HG02610 (cell line): ENCODE measurements at regions not wholly inside any gene's neighbourhood (a gene's known extent, or its start where the extent isn't known, plus 50 kb on each side); places are given as distances from the start of the nearest gene placed in this dataset.
"Not testable (repeated sequence)": the region's sequence is repeated elsewhere in the genome, so short reads cannot be mapped to it uniquely, and the experiment has no call there.

Experiments
- ATAC-seq: cut with Tn5 transposase; IDR thresholded peaks from one replicate; pipeline ENCODE4 v1.9.1; 2021; ENCODE audit warnings: mild to moderate bottlenecking, moderate library complexity; ENCODE audit not compliant: unreplicated experiment

DNA sequence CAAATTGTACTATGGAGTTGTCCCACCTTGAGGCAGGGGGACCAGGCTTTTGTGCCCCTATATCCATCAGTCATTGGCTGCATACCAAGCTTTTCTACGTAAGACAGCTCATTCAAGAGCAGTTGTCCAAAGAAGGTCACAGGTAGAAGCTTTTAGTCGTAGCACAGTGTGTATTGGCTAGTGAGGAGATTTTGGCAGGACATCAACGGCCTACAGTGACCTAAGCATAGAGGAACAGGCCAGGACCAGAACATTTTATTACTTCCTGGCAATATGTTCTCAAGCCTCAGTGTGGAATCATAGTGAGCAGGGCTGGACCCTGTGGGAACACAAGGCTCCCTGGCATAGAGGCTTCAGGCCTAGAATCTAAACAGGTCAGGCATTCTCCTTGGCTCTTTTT lies 105.4 kb upstream of the ANKRD28 start:
- ATAC-seq = no peak

DNA sequence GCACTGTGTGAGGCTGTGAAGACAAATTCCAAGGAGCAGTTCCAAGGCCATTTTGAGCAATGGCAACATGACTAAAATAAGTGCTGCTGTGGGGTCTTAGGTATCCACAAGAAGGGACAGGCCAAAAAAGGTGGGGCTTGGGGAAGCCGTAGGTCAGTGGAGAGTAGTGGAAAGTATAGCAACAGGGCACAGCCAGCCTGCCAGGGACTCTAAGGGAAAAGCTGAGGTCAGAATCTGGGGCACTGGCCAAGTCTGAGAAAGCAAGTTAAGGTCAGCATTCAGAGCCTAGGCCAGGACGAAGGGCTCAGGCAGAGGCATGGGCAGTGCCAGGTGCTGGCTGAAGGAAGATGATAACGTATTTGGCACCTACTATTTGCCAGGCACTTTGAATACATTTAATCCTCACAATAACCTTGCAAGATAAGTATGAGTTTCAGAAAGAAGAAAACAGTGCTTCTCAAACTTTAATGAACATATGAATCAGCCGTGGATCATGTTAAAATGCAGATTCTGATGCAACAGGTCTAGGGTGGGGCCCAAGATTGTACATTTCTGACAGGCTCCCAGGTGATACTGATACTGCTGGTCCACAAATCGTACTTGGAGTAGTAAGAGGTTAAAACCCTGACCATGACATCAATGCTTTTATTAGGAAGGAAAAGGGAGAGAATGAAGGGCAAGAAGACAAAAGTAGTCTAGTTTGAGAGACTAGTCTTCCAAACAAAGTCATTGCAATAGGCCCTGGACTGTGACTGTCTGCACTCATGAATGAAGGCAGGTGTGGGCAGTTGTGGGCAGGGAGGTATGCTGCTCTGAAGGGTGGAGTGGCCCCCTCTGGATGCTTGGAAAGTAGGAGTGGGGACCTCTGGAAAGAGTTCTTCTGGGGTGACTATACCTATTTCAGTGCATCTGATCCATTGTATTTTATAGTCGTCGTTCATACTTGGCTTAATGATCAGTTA lies 106.3 kb upstream of the ANKRD28 start:
- no peak for ATAC-seq

DNA sequence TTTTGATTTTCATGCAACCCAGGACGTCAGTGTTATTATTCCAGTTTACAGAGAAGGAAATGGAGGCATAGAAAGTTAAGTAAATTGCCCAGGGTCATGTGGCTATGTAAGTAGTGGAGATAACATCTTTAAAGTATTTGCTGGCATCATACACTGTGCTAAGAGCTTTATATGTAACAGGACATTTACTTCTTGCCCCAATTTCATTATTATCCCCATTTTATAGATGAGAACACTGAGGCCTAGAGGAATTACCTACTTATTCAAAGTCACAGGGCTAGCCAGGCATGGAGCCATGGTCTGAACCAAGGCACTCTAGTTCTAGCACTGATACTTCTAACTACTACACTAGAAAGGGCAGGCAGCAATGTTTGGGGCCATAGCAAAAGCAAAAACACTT lies 107.3 kb upstream of the ANKRD28 start:
- ATAC-seq = no peak

DNA sequence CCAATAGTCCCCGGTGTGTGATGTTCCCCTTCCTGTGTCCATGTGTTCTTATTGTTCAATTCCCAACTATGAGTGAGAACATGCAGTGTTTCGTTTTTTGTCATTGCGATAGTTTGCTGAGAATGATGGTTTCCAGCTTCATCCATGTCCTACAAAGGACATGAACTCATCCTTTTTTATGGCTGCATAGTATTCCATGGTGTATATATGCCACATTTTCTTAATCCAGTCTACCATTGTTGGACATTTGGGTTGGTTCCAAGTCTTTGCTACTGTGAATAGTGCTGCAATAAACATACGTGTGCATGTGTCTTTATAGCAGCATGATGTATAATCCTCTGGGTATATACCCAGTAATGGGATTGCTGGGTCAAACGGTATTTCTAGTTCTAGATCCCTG lies 109.6 kb upstream of the ANKRD28 start:
- ATAC-seq = not testable (repeated sequence)

DNA sequence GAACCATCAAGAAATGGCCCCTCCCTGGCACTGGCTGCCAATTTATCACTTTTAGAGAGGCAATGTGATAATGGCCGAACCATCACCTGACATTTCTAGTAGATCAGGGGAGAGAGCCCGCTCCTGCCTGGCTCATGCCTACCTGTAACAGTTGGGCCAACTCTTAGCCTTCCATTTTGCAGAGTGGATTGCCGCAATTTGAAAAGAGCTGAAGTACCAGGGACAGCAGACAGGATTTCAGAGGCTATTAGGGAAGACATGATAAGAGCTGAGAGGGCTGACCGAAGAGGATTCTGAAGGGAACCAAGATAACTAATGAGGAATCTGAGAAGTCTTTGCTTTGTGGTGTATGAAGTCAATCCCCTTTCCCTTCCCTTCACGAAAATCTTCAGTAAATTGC lies 121.2 kb upstream of the ANKRD28 start:
- no peak for ATAC-seq

DNA sequence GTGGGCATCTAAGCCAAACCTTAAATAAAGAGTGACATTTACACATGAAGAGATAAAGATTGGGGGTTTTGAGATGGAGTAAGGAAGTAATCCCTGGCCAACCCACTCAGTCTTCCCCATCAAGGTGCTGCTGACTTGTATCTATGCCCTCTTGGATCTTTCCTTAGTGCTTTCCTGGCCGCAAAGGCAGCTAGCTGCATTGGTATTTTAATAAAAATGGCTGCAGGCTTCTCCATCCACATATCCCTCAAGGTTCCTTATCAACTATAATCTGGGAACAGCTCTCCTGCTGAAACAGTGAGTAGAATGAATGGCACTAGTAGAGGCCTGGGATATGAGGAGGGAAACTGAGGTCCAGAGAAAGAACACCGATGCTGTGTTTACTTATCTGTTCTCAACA lies 122.2 kb upstream of the ANKRD28 start:
- no peak for ATAC-seq

DNA sequence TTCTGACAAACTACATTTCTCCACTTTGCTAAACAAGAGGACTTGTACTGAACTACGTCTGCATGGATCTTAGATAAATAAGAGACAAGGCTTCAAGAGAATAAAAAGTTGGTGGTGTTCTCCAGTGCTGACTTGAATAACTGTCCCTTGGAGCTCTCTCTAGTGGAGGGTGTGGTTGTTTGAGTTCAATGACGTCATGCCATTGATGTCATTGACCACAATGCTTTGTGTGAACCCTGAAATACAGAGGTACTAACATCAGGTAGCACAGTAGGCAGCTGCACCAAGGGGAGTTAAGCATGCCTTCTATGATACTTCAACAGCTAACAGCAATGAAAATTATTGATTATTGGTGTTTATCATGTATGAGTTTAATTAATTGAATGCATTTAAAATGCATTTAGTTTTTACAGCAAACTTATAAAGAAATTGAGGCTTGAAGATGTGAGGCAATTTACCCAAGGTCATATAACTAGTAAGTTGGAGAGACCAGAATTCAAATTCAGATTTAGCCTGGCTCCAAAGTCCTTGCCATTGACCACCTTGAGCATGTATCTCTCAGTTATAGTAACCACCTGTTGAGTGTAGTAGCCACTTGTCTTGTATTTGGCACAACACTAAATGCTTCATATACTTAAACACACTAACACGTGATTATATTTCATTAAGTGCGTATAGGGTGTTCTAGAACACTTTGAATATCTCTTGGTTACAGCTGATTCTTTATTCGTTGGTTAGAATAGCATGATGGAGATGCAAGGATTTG lies 126.0 kb upstream of the ANKRD28 start:
- ATAC-seq = no peak

DNA sequence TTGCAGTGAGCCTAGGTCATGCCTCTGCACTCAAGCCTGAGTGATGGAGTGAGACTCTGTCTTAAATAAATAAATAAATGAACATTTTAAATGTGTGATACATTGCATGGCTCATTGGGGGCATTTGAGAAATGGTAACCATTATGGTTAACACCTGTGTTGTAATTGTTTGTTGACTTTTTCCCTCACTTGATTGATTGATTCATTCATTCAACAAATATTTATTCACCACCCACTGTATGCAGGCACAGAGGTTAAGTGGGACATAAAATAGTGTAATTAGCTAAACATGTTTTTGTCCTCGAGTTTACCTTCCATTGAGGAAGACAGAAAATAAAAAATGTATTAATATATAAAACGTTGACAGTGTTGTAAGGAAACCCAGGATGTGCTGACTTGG lies 127.1 kb upstream of the ANKRD28 start:
- ATAC-seq = no peak

DNA sequence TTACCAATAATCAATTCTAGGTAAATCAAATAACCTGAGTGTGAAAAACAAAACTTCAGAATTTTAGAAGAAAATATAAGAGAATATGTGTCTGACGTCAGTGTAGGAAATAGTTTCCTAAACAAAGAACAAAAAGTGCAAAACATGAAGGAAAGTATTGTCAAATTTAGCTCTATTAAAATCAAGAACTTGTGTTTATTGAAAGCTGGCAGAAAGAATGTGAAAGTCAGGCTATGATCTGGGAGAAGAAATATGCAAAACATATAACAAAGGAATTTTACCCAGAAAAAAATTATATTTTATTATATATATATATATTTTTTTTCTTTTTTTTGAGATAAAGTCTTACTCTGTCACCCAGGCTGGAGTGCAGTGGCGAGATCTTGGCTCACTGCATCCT lies 129.1 kb upstream of the ANKRD28 start:
- no peak for ATAC-seq

DNA sequence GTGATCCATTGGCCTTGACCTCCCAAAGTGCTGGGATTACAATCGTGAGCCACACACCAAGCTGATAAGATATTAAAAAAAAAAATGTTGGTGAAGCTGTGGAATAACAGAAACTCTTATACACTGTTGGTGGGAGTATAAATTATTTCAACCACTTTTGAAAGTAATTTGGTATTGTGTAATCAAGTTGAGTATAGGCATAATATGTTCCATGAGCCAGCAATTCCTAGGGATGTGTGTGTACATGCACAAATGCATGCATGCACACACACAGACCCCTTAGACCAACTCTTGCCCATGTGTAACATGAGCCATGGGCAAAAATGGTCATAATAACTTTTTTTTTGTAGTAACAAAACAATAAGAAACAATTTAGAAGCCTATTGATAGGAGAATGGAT lies 130.2 kb upstream of the ANKRD28 start:
- ATAC-seq = no peak

DNA sequence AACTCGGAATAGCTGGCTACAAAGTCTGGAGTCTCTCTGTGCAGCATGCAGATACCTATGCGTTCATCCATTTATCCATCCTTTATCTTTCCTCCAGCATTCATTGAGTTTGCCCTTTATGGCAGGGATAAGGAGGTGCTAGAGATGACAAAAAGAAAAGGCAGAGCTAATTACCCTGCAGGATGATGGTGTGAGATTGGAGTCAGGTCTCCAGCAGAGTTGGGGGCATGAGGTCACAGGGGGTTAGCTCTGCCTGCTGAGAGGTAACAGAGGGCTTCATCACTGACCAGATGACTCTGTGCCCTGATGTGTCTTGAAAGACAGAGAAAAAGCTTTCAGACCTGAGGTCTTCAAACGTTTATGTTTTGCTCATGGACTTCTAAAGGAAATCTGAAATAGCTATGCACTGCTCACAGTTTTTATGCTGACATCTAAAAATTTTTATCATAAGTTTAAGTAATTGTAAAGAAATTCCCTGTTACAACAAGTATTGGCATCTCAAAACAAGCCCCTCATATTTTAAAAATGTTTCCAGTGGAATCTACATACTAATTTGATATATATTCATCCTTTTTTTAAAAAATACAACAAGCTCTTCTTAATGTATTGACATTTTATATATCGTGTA lies 132.3 kb upstream of the ANKRD28 start:
- no peak for ATAC-seq

DNA sequence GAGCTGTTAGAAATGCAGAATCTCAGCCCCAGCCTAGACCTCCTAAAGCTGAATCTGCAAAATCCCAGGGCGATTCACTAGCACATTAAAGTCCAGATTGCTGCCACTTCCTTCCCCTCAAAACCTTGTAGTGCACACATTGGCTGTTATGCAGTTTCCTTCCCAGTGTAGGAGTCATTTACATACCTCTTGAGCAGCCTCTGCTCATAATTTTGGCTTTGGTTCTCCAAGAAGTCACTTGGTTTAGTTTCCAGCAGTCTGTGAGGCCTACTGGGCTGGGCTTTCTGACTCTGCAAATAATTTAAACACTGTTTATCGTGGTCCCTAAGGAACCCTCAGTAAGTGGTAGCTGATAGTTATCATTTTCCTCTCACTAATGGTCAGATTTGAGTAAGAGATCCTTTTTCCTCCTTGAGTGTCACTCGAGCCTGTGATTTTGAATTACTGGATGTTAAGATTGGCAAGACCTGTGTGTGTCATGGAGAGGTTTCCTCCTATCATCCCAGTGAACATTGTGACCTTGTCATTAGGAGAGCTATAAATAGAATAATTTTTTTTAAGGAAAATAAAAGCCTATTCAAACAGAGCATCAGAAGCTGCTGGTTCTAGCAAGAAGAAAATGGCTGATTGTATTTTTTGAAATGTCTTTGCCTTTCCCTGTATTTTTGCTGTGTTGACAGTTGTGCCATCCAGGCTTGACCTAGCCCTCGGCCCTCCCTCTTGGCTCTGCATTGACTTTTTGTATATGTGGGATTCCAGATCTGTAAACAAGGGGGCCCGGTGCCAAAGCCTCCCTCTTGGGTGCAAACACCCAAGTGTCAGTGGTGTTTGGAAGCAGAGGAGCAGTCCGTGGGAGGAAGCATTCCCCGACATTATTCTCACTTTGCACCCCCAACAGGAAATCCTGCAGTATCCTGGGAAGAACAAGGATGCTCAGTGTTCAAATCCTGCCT lies 134.8 kb upstream of the ANKRD28 start:
- no peak for ATAC-seq

DNA sequence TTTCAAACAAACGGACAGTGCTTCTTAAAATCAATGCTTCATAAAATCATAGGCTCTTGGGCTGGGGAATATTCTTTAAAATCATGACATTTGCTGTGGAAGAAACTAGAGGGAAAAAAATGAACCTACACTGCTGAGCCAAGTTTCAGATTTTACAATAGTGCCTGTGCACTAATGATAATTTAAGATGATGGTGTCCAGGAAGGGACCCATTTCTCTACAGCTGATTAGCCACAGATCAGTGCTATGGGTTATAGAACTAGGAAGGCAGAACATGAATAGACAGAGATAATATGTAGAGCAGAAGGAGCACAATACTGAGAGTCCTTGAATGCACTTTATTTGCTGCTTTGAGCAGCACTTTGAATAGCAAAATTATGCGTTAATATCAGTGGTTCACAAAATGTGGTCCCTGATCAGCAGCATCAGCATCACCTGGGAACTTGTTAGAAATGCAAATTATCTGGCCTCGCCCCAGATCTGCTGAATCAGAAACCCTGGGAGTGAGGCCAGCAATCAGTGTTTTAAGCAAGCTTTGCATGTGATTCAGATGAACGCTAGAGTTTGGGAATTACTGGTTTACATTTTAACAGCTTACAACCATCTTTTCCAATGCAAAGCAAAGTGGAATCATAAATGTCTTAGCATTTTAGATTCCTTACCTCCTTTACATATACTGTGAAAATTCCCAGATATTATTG lies 135.8 kb upstream of the ANKRD28 start:
- ATAC-seq = no peak

DNA sequence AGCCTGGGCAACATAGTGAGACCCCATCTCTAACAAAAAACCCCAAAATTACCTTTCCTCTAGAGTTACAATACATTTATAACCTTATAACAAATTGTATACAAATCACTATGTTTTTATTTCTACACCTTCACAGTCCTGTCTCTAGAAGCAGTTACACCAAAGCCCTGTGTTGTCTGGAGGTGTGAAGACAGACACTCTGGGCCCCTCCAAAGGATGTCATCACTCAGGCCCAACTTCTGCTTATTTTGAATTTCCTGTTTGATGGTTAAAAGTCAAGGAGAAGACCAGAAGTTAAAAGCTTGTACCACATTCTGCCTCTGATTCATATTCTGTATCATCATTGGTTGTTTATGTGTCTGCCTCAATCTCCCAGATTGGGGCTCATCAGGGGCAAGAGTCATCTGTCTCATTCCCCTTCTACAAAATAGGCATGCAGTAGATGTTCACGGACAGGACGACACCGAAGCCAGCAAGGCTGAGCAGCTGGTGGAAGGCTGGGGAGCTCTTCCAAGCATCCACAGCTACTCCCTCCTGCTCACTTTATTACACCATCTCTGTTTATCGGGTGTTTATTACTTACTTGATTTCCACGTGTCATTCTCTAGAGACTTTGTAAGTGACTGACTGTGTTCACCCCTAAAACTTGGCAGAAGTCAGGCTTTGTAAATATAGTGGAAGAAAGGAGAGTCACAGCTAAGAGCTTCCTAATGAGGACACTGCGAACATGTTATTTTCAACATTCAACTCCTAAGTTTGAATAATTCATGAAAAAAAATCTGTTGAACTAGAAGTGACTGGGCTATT lies 136.8 kb upstream of the ANKRD28 start:
- no peak for ATAC-seq

DNA sequence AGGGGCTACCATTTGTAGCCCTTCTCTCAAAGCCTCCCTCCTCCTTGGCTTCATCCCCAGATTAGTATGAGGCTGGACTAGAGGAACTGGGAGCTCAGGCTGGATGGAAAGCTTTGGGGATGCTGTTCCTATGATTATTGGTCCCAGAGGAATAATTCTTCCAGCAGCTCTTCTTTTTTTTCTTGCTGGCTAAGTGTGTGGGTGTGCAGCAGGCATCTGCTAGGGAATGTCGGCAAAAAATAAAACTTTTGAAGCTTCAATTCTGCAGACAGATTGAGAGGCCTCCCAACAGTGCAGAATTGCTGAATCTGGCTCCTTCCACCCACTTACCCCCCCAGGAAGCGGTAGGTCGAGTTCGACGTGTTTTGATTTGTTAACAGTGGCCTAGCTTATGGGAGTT lies 138.5 kb upstream of the ANKRD28 start:
- no peak for ATAC-seq

DNA sequence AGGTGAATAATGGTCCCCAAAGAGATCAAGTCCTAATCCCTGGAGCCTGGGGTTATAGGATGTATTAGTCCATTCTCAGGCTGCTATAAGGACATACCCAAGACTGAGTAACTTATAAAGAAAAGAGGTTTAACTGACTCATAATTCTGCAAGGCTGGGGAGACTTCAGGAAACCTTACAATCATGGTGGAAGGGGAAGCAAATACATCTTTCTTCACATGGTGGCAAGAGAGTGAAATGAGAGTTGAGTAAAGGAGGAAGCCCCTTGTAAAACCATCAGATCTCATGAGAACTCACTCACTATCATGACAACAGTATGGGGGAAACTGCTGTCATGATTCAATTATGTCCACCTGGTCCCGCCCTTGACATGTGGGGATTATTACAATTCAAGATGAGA lies 142.9 kb upstream of the ANKRD28 start:
- ATAC-seq = no peak

DNA sequence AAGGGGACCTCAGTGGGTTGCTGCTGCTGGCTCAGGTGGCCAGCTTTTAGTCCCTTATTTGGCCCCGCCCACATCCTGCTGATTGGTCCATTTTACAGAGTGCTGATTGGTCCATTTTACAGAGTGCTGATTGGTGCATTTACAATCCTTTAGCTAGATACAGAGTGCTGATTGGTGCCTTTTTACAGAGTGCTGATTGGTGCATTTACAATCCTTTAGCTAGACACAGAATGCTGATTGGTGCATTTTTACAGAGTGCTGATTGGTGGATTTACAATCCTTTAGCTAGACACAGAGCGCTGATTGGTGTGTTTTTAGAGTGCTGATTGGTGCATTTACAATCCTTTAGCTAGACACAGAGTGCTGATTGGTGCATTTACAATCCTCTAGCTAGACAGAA lies 143.7 kb upstream of the ANKRD28 start:
- not testable (repeated sequence) for ATAC-seq

DNA sequence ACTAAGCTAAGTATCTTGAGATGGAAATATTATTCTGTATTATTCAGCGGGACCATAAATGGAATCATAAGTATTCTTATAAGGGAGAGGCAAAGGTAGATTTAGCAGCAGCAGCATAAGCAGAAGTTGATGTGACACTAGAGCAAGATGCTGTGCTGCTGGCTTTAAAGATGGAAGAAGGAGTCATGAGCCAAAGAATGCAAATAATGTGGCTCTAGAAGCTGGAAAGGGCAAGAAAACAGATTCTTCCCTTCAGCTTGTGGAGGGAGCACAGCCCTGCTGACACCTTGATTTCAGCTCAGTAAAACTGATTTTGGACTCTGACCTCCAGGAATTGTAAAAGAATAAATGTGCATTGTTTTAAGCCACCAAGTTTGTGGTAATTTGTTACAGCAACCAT lies 144.2 kb upstream of the ANKRD28 start:
- ATAC-seq = no peak

DNA sequence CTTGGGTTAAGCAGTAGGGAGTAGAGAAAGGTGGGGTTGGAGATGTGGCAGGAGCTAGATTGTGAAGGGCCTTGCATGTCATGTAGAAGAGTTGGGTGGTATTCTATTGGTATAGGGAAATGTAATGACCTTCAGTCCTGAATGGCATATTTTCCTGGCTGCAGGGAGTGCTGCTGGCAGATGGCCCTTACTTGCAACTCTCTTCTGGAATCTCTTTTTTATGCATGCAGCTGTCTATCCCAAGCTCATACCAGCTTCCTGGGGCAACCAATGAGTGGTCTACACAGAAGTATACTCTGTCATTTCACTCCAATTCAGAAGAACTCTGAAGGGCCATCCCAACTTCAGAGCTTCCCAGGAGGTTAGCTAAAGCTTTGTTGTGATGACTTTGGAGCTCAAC lies 144.7 kb upstream of the ANKRD28 start:
- no peak for ATAC-seq
